Right lobe of liver (tissue), 6 donors: ENCODE measurements at regions not wholly inside any gene's neighbourhood (a gene's known extent, or its start where the extent isn't known, plus 50 kb on each side); places are given as distances from the start of the nearest gene placed in this dataset.

Source experiments
- ATAC-seq, 4 donors: fragments of 200-7000 bp; cut with Tn5 transposase; one replicate each; pipeline ENCODE4 v1.9.1; 2020; ENCODE audit warnings: mild to moderate bottlenecking in 4 of 4, moderate library complexity in 4 of 4
- DNase-seq, 3 donors: peaks; one replicate each; pipeline ENCODE4 v3.0.0-alpha.2; 2020
- H3K27ac ChIP-seq, 3 donors: fragments of 200-600 bp; one replicate each; pipeline ENCODE4 v1.8.0; 2022
- H3K27me3 ChIP-seq, 2 donors: fragments of 200-600 bp; one replicate each; pipeline ENCODE4 v1.8.0; 2022
- H3K36me3 ChIP-seq, 4 donors: fragments of 200-600 bp; sonication (generic) in 1 of 4; one replicate each; pipeline versions ENCODE4 v1.5.1 to v1.8.0; 2017 to 2022; ENCODE audit warnings: control low read depth in 1 of 4
- H3K4me1 ChIP-seq, 4 donors: fragments of 200-600 bp; sonication (generic) in 1 of 4; one replicate each; pipeline versions ENCODE4 v1.5.1 to v1.8.0; 2017 to 2022; ENCODE audit warnings: control low read depth in 1 of 4
- H3K4me3 ChIP-seq, 3 donors: fragments of 200-600 bp; one replicate each; pipeline ENCODE4 v1.8.0; 2022
- H3K9me3 ChIP-seq, 4 donors: fragments of 200-600 bp; sonication (generic) in 1 of 4; one replicate each; pipeline versions ENCODE4 v1.5.1 to v1.8.0; 2017 to 2022; ENCODE audit warnings: control low read depth in 1 of 4
- POLR2A ChIP-seq: fragments of 450-650 bp; IDR thresholded peaks from one replicate; pipeline ENCODE4 v1.6.1; 2017; ENCODE audit warnings: antibody characterized with exemption, mild to moderate bottlenecking
- WGBS: methylation state at CpG from one replicate; pipeline ENCODE4 v1.1.6; 2018; ENCODE audit warnings: low coverage, low lambda C conversion rate; ENCODE audit not compliant: insufficient coverage; ENCODE audit errors: missing lambda C conversion rate; 5-methylcytosine and 5-hydroxymethylcytosine counted together
- intact Hi-C, 2 donors: fragments of 100-400 bp; cut with DNase I; formaldehyde crosslinking; loops; one replicate each; pipeline versions ENCODE4 v1.11.2 to v1.14.1; 2022
- TF ChIP-seq, protein P1 (sequence below), 4 donors: fragments of 200-600 bp in 3 of 4; fragments of 450-650 bp in 1 of 4; IDR thresholded peaks; one replicate each; pipeline versions ENCODE4 v1.5.1 to v1.8.0; 2016 to 2022; ENCODE audit warnings: antibody characterized with exemption in 4 of 4, mild to moderate bottlenecking in 2 of 4
- donor health status: DM: no; HTN: yes; CAD: no.
- donor health status: DM: no; HTN: no; CAD: no.
- donor health status: DM: no; HTN: no; CAD: no.
- donor health status: DM: no; HTN: yes; CAD: no.
- donor health status: DM: no; HTN: yes; CAD: no.

DNA sequence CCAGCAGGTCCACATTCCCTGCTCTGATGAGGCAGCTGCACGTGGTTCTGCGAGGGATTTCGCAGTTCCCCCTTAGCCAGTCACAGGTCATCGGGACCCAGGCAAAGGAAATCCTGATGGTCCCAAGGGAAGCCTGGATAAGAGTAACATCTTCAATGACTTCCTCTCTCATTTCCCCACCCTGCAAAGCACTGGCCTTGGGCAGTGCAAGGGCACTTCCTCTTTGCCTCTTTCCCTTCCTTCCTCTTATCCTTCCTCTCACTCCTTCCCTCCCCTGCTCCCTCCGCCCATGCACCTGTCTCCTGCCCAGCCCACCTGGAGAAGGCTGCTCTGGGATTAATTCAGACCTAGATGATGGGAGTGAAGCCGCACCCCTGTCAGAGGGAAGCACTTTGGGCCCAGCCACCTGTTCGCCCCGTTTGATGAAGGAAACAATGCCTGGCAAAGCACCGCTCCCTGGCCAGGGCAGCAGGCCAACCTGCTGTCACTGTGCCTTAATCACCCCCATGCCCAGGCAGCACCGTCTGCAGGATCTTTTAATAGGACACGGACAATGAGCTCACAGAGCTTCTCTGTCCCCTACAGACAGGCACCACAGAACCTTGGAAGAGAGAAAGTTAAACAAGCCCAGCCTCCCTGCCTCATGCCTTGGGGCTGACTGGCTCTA is 113.5 kb upstream of the PABPC3 start:
- intact Hi-C loops: no loop called here
- Histone ChIP-seq H3K9me3 (no peaks in the 10 kb centered on the region), H3K27ac (no peak overlapping the region), H3K36me3 (no peaks in the 10 kb centered on the region), H3K4me1 (no peaks in the 10 kb centered on the region), H3K27me3 (no peaks in the 10 kb centered on the region), H3K4me3 (no peak overlapping the region)
- no peak for TF ChIP-seq POLR2A
- TF ChIP-seq, protein P1, sequence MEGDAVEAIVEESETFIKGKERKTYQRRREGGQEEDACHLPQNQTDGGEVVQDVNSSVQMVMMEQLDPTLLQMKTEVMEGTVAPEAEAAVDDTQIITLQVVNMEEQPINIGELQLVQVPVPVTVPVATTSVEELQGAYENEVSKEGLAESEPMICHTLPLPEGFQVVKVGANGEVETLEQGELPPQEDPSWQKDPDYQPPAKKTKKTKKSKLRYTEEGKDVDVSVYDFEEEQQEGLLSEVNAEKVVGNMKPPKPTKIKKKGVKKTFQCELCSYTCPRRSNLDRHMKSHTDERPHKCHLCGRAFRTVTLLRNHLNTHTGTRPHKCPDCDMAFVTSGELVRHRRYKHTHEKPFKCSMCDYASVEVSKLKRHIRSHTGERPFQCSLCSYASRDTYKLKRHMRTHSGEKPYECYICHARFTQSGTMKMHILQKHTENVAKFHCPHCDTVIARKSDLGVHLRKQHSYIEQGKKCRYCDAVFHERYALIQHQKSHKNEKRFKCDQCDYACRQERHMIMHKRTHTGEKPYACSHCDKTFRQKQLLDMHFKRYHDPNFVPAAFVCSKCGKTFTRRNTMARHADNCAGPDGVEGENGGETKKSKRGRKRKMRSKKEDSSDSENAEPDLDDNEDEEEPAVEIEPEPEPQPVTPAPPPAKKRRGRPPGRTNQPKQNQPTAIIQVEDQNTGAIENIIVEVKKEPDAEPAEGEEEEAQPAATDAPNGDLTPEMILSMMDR (IDR thresholded peaks at IDR 0.05): no peak
- WGBS: 37% methylated on average over 8 of the region's 11 CpGs
- DNase-seq (no peak), ATAC-seq (no peak)

DNA sequence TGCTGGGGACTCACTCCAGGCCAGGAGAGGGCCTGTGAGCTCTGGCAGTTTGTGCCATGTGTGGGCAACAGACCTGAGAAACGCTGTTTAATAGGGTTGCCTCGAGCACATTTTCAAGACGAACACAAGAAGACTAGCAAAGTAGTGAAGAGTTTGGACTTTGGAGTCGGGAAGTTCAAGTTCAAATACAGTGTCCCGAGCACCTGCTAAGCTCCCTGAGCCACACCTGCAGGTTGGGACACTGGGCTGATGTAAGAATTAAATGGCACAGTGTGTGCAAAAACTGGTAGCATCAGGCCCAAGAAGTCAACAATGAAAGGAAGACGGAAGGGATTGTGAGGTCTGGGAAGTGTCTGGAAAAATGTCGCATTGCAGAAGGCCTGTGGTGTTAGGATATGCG is 112.8 kb upstream of the PABPC3 start:
- ATAC-seq: no peak
- WGBS: 77% methylated on average over 7 of the region's 8 CpGs

DNA sequence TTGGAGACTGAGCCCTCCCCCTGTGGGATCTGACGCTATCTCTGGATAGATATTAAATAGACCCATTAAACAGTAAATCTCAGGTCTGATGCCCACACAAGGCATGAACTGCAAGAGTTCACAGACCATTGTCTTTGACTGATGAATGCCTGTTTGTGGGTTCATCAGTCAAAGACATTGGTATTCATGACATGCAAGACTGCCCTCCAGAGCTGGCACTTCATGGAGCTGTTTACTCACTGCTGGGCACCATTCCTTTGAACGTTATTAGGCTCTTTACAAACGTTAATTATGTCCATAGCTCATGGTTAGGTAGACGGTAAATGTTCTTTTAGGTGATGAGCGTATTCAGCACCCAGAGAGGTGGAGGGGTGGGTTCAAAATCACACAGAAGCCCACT is 111.8 kb upstream of the PABPC3 start:
- TF ChIP-seq POLR2A: no peak
- TF ChIP-seq, protein P1 (IDR thresholded peaks at IDR 0.05): no peak
- DNase-seq: no peak
- H3K9me3 ChIP-seq: no peaks in the 10 kb centered on the region
- ATAC-seq: no peak
- no peaks in the 10 kb centered on the region for H3K36me3 ChIP-seq
- no peaks in the 10 kb centered on the region for H3K4me1 ChIP-seq
- WGBS: 53% methylated on average over 5 of the region's 5 CpGs
- no peaks in the 10 kb centered on the region for H3K27me3 ChIP-seq
- no peak overlapping the region for H3K27ac ChIP-seq
- intact Hi-C loops: no loop called here
- no peak overlapping the region for H3K4me3 ChIP-seq

More for the DNA sequence above, 112.8 kb upstream of the PABPC3 start:
- H3K27me3 ChIP-seq: no peaks in the 10 kb centered on the region
- no peak overlapping the region for H3K27ac ChIP-seq
- no peak overlapping the region for H3K4me3 ChIP-seq
- no peaks in the 10 kb centered on the region for H3K9me3 ChIP-seq
- intact Hi-C loops: no loop called here
- no peaks in the 10 kb centered on the region for H3K36me3 ChIP-seq
- DNase-seq: no peak
- TF ChIP-seq POLR2A: no peak
- TF ChIP-seq, protein P1 (IDR thresholded peaks at IDR 0.05): no peak
- no peaks in the 10 kb centered on the region for H3K4me1 ChIP-seq

DNA sequence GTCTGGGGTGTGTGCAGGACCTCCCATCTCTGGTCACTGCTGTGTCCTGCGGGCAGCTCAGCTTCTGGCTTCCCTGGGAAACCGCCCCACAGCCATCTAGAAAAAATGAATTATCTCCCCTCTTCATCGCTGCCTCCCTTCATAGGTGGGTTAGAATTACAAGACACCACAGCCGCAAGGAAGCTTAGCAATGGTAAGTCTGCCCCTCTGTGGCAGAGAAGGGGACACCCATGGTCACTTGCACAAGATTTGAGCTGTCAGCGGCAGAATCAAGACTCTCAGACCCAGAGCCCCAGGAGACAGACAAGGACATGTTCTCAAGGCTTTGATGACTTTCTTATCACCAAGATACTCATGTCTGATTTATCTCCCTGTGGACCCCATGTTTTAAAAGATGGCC is 110.8 kb upstream of the PABPC3 start:
- intact Hi-C loops: no loop called here
- WGBS: 58% methylated on average over 2 of the region's 5 CpGs
- ATAC-seq (no peak), DNase-seq (no peak)
- H3K27me3 ChIP-seq: no peaks in the 10 kb centered on the region
- no peak overlapping the region for H3K27ac ChIP-seq
- no peaks in the 10 kb centered on the region for H3K9me3 ChIP-seq
- no peaks in the 10 kb centered on the region for H3K4me1 ChIP-seq
- H3K36me3 ChIP-seq: no peaks in the 10 kb centered on the region
- no peak overlapping the region for H3K4me3 ChIP-seq
- TF ChIP-seq, protein P1 (IDR thresholded peaks at IDR 0.05): no peak

DNA sequence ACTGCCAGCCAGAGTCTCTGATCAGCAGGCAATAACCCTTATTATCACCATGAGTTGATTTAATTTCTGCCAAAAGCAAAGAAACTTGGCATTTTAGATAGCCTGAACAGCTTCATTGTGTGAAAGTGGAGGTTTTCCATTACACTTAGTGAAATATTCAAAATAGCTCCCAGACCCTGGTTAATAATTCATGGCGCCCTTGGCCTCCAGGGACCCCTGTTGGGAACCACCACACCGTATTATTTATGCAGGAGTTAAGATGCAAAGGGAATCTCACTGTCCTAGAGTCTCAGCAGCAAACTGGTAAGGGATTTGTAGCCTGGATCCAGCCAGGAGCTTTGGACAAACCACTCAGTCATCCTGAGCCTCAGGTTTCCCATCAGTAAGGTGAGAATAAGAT is 110.0 kb upstream of the PABPC3 start:
- DNase-seq: no peak
- intact Hi-C loops: no loop called here
- 28% methylated on average over 2 of the region's 2 CpGs for WGBS
- ATAC-seq: no peak
- no peak overlapping the region for H3K4me3 ChIP-seq
- no peaks in the 10 kb centered on the region for H3K27me3 ChIP-seq
- no peaks in the 10 kb centered on the region for H3K36me3 ChIP-seq
- TF ChIP-seq POLR2A: no peak
- TF ChIP-seq, protein P1 (IDR thresholded peaks at IDR 0.05): no peak
- H3K27ac ChIP-seq: no peak overlapping the region
- no peaks in the 10 kb centered on the region for H3K4me1 ChIP-seq
- H3K9me3 ChIP-seq: no peaks in the 10 kb centered on the region
